Loucy (cell line): ENCODE measurements at regions not wholly inside any gene's neighbourhood (a gene's known extent, or its start where the extent isn't known, plus 50 kb on each side); places are given as distances from the start of the nearest gene placed in this dataset.

Experiments used
- H2AFZ ChIP-seq: fragments of 200-600 bp; sonication (generic); 2 replicates; pipeline ENCODE4 v1.6.0; 2016; ENCODE audit warnings: antibody characterized with exemption, mild to moderate bottlenecking, low read length, moderate library complexity
- H3F3A ChIP-seq: fragments of 200-600 bp; 2 replicates; pipeline ENCODE4 v1.6.0; 2016; ENCODE audit warnings: antibody characterized with exemption, low read depth, mild to moderate bottlenecking
- H3K27me3 ChIP-seq: fragments of 200-600 bp; sonication (generic); 2 replicates; pipeline ENCODE4 v1.6.1; 2014; ENCODE audit warnings: low read length, mild to moderate bottlenecking; ENCODE audit not compliant: insufficient read depth, poor library complexity, severe bottlenecking
- H3K36me3 ChIP-seq: fragments of 200-600 bp; sonication (generic); 2 replicates; pipeline ENCODE4 v1.6.1; 2016; ENCODE audit warnings: low read length; ENCODE audit not compliant: insufficient read depth
- H3K4me1 ChIP-seq: fragments of 200-600 bp; sonication (generic); 2 replicates; pipeline ENCODE4 v1.5.1; 2014; ENCODE audit warnings: low read length, mild to moderate bottlenecking; ENCODE audit not compliant: insufficient read depth, poor library complexity, severe bottlenecking
- H3K4me2 ChIP-seq: fragments of 200-600 bp; sonication (generic); 2 replicates; pipeline ENCODE4 v1.6.0; 2014; ENCODE audit warnings: antibody characterized with exemption, low read length, low read depth, mild to moderate bottlenecking; ENCODE audit not compliant: poor library complexity, severe bottlenecking
- H3K4me3 ChIP-seq: fragments of 200-600 bp; sonication (generic); 2 replicates; pipeline ENCODE4 v1.5.1; 2014; ENCODE audit warnings: low read length, mild to moderate bottlenecking, mixed read lengths; ENCODE audit not compliant: poor library complexity, severe bottlenecking
- H3K79me2 ChIP-seq: fragments of 200-600 bp; sonication (generic); 2 replicates; pipeline ENCODE4 v1.6.1; 2014; ENCODE audit warnings: low read length; ENCODE audit not compliant: insufficient read depth
- H3K9ac ChIP-seq: fragments of 200-600 bp; sonication (generic); 2 replicates; pipeline ENCODE4 v1.6.0; 2014; ENCODE audit warnings: mild to moderate bottlenecking, low read depth, low read length, moderate library complexity; ENCODE audit not compliant: poor library complexity, severe bottlenecking
- H3K9me2 ChIP-seq: fragments of 200-600 bp; sonication (generic); replicated peaks from 2 replicates; pipeline ENCODE4 v1.6.1; 2016; ENCODE audit warnings: low read depth, low read length, mixed read lengths
- H3K9me3 ChIP-seq: fragments of 200-600 bp; sonication (generic); 2 replicates; pipeline ENCODE4 v1.6.1; 2014; ENCODE audit warnings: mild to moderate bottlenecking, antibody characterized with exemption, low read length, low read depth; ENCODE audit not compliant: insufficient read depth
- H4K20me1 ChIP-seq: fragments of 200-600 bp; sonication (generic); 2 replicates; pipeline ENCODE4 v1.6.0; 2014; ENCODE audit warnings: antibody characterized with exemption, low read length, mild to moderate bottlenecking; ENCODE audit not compliant: insufficient read depth, poor library complexity, severe bottlenecking
- EZH2phosphoT487 ChIP-seq: fragments of 200-600 bp; IDR thresholded peaks from 2 replicates; pipeline ENCODE4 v1.6.1; 2018; ENCODE audit warnings: antibody characterized with exemption, mild to moderate bottlenecking, moderate library complexity, borderline replicate concordance
- TF ChIP-seq, protein P1 (sequence below): fragments of 200-600 bp; sonication (generic); conservative IDR thresholded peaks from 2 replicates; pipeline ENCODE4 v1.5.1; 2014; ENCODE audit warnings: mild to moderate bottlenecking, antibody characterized with exemption, low read length

GRCh38 chr1:163813251-163813650, 491.5 kb downstream of the NUF2 start:
- H4K20me1 ChIP-seq = no peaks in the 10 kb centered on the region
- no peak overlapping the region for H3K4me2 ChIP-seq
- no peaks in the 10 kb centered on the region for H3K4me1 ChIP-seq
- H3K4me3 ChIP-seq = no peak overlapping the region
- H3K9me3 ChIP-seq = no peaks in the 10 kb centered on the region
- H3K79me2 ChIP-seq = no peaks in the 10 kb centered on the region
- no peak overlapping the region for H3K9ac ChIP-seq
- TF ChIP-seq EZH2phosphoT487 = no peak
- TF ChIP-seq, protein P1, sequence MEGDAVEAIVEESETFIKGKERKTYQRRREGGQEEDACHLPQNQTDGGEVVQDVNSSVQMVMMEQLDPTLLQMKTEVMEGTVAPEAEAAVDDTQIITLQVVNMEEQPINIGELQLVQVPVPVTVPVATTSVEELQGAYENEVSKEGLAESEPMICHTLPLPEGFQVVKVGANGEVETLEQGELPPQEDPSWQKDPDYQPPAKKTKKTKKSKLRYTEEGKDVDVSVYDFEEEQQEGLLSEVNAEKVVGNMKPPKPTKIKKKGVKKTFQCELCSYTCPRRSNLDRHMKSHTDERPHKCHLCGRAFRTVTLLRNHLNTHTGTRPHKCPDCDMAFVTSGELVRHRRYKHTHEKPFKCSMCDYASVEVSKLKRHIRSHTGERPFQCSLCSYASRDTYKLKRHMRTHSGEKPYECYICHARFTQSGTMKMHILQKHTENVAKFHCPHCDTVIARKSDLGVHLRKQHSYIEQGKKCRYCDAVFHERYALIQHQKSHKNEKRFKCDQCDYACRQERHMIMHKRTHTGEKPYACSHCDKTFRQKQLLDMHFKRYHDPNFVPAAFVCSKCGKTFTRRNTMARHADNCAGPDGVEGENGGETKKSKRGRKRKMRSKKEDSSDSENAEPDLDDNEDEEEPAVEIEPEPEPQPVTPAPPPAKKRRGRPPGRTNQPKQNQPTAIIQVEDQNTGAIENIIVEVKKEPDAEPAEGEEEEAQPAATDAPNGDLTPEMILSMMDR = no peak
- no peaks in the 10 kb centered on the region for H3K36me3 ChIP-seq
- H3F3A ChIP-seq = no peaks in the 10 kb centered on the region
- no peak overlapping the region for H2AFZ ChIP-seq
- H3K9me2 ChIP-seq = no peaks in the 10 kb centered on the region; the same call in 1 of the 2 replicates
- H3K27me3 ChIP-seq = no peaks in the 10 kb centered on the region

- no peak overlapping the region for H3K4me2 ChIP-seq
- H3K4me1 ChIP-seq = no peaks in the 10 kb centered on the region
- H3K9me2 ChIP-seq = no peaks in the 10 kb centered on the region; the same call in 1 of the 2 replicates
- no peak overlapping the region for H3K4me3 ChIP-seq
- no peak overlapping the region for H3K9ac ChIP-seq
- no peaks in the 10 kb centered on the region for H3K36me3 ChIP-seq
- no peaks in the 10 kb centered on the region for H3K9me3 ChIP-seq
- H3F3A ChIP-seq = no peaks in the 10 kb centered on the region
- no peak for TF ChIP-seq EZH2phosphoT487
- TF ChIP-seq, protein P1 = no peak
- no peaks in the 10 kb centered on the region for H4K20me1 ChIP-seq
- no peaks in the 10 kb centered on the region for H3K79me2 ChIP-seq
- no peak overlapping the region for H2AFZ ChIP-seq
- no peaks in the 10 kb centered on the region for H3K27me3 ChIP-seq
Observed at GRCh38 chr1:163820226-163820625, 498.5 kb downstream of the NUF2 start.

- no peaks in the 10 kb centered on the region for H3K27me3 ChIP-seq
- H2AFZ ChIP-seq = no peak overlapping the region
- no peaks in the 10 kb centered on the region; the same call in 1 of the 2 replicates for H3K9me2 ChIP-seq
Observed at GRCh38 chr1:163820766-163821165, 499.0 kb downstream of the NUF2 start.

More at GRCh38 chr1:163820766-163821165, 499.0 kb downstream of the NUF2 start:
- Histone ChIP-seq H3K9ac (no peak overlapping the region), H3K4me3 (no peak overlapping the region), H3K9me3 (no peaks in the 10 kb centered on the region), H3K79me2 (no peaks in the 10 kb centered on the region), H3F3A (no peaks in the 10 kb centered on the region), H3K36me3 (no peaks in the 10 kb centered on the region), H3K4me1 (no peaks in the 10 kb centered on the region), H3K4me2 (no peak overlapping the region), H4K20me1 (no peaks in the 10 kb centered on the region)
- TF ChIP-seq, protein P1 = peak; percentile 51
- TF ChIP-seq EZH2phosphoT487 = no peak
